Psoas muscle (tissue), 7 donors: ENCODE measurements at regions not wholly inside any gene's neighbourhood (a gene's known extent, or its start where the extent isn't known, plus 50 kb on each side); places are given as distances from the start of the nearest gene placed in this dataset.

Experiments
- ATAC-seq, 4 donors: fragments of 200-7000 bp; cut with Tn5 transposase; one replicate each; pipeline ENCODE4 v1.9.1; 2020; ENCODE audit warnings: moderate library complexity in 3 of 4, mild to moderate bottlenecking in 2 of 4
- DNase-seq, 2 donors: peaks; one replicate each; pipeline ENCODE4 v3.0.0-alpha.2; 2020
- H3K27ac ChIP-seq: fragments of 200-600 bp; one replicate; pipeline ENCODE4 v1.8.0; 2022
- H3K27me3 ChIP-seq, 3 donors: fragments of 200-600 bp in 1 of 3; one replicate each; pipeline versions ENCODE4 v1.6.1 to v1.8.0; 2013 to 2022; ENCODE audit warnings: low read length in 2 of 3, mild to moderate bottlenecking in 2 of 3, moderate library complexity in 1 of 3; ENCODE audit not compliant: insufficient read depth in 3 of 3
- H3K36me3 ChIP-seq, 2 donors: fragments of 200-600 bp in 1 of 2; one replicate each; pipeline versions ENCODE4 v1.6.1 to v1.8.0; 2013 to 2022; ENCODE audit warnings: low read depth in 1 of 2, mild to moderate bottlenecking in 1 of 2, moderate library complexity in 1 of 2; ENCODE audit not compliant: insufficient read depth in 1 of 2
- H3K4me1 ChIP-seq: fragments of 200-600 bp; one replicate; pipeline ENCODE4 v1.8.0; 2022
- H3K4me3 ChIP-seq: fragments of 200-600 bp; one replicate; pipeline ENCODE4 v1.8.0; 2022; ENCODE audit warnings: mild to moderate bottlenecking
- H3K9me3 ChIP-seq: fragments of 200-600 bp; one replicate; pipeline ENCODE4 v1.8.0; 2022
- WGBS, 3 donors: extraction: QIAGEN DNeasy Blood & Tissue Kit; methylation state at CpG; one replicate each; pipeline versions ENCODE4 v1.1.6 to v1.1.7; 2013; 5-methylcytosine and 5-hydroxymethylcytosine counted together
- intact Hi-C, 2 donors: fragments of 100-400 bp; cut with DNase I; formaldehyde crosslinking; loops; one replicate each; pipeline versions ENCODE4 v1.11.0 to v1.14.2; 2022
- TF ChIP-seq, protein P1 (sequence below): fragments of 200-600 bp; IDR thresholded peaks from one replicate; pipeline ENCODE4 v1.8.0; 2022; ENCODE audit warnings: antibody characterized with exemption
- donor health status: healthy with polysubstance abuse.
- donor health status: DM: no; HTN: no; CAD: no; lungs with moderate emphysema.
- donor health status: Bipolar disorder and iron deficiency.
- donor health status: healthy.
- donor health status: DM: yes; HTN: yes; CAD: no.
- donor health status: DM: no; HTN: no; CAD: no.
- donor health status: DM: yes; HTN: yes; CAD: no.

DNA sequence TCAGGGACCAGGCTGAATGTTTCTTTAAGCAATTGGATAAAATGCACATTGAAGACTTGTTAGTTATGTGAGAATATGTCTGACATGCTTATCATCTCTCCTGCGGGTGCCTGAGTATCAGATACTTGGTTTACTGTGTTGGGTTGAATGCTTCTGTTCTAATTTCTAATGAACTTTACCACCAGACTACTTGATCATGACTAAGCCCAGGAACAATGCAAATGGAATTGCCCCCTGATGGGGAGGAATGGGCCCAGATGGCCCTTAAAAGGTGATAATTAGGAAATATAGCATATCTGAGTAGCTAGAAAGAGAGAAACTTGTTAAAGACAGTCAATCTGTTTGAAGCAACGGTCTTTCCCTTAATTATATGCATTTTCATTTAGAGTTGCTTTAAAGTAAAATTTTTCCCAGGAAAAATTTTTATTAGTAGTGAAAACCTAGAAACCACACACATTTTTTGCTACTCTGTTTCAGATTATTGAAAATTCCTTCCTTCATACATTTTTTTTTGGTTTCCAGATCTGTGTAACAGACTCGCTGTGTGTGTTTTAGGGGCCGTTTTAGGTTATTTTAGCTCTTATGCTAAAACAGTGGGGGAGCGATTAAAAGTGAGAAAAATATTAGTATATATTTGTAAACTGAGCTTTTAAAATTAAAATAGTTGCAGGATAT, 186.6 kb downstream of the TM9SF2 start:
- H3K27me3 ChIP-seq, result no peaks in the 10 kb centered on the region
- 90 to 92% (median 90%) methylated on average over 5 of the region's 5 CpGs for WGBS, 3 donors
- no peak for DNase-seq
- H3K27ac ChIP-seq, result no peak overlapping the region
- ATAC-seq, result no peak
- TF ChIP-seq, protein P1, sequence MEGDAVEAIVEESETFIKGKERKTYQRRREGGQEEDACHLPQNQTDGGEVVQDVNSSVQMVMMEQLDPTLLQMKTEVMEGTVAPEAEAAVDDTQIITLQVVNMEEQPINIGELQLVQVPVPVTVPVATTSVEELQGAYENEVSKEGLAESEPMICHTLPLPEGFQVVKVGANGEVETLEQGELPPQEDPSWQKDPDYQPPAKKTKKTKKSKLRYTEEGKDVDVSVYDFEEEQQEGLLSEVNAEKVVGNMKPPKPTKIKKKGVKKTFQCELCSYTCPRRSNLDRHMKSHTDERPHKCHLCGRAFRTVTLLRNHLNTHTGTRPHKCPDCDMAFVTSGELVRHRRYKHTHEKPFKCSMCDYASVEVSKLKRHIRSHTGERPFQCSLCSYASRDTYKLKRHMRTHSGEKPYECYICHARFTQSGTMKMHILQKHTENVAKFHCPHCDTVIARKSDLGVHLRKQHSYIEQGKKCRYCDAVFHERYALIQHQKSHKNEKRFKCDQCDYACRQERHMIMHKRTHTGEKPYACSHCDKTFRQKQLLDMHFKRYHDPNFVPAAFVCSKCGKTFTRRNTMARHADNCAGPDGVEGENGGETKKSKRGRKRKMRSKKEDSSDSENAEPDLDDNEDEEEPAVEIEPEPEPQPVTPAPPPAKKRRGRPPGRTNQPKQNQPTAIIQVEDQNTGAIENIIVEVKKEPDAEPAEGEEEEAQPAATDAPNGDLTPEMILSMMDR, result no peak
- no peak overlapping the region for H3K4me3 ChIP-seq
- intact Hi-C loops, result no loop called here
- H3K36me3 ChIP-seq, result peaks cover 0 to 2% of the 10 kb centered on the region in 2 donors
- no peaks in the 10 kb centered on the region for H3K9me3 ChIP-seq
- peaks cover 4% of the 10 kb centered on the region for H3K4me1 ChIP-seq

DNA sequence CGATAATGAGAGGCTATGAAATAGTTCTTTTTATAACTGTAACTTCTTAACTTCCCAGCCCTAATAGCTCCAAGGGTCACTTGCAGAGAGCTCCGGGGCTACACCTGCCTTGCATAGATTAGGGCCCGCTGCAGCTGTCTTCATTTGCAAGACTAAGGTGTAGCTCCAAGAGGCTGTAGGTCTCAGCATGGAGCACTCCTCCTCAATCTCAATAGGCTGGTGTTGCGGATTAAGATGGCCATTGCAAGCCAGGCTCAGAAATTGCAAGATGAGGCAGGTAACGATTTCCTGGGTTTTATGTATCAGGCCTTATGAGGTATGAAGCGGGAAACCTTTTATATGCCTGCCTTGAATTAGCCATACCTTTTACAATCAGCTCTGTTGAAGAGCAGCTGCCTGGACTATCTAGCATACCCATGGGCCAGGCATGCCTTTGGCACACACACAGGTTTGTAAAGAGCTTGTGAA, 185.7 kb downstream of the TM9SF2 start:
- ATAC-seq, result no peak
- H3K4me1 ChIP-seq, result peaks cover 4% of the 10 kb centered on the region

GRCh38 chr13:99686157-99686572, 184.9 kb downstream of the TM9SF2 start:
- H3K9me3 ChIP-seq, result no peaks in the 10 kb centered on the region
- no peak overlapping the region for H3K4me3 ChIP-seq
- TF ChIP-seq, protein P1, result no peak
- ATAC-seq (peak in 3 of 4 donors; percentile 54 to 61 (median 60)), DNase-seq (no peak)
- H3K36me3 ChIP-seq, result peaks cover 0 to 2% of the 10 kb centered on the region in 2 donors
- no peak overlapping the region for H3K27ac ChIP-seq
- intact Hi-C loops, result no loop called here
- H3K27me3 ChIP-seq, result no peaks in the 10 kb centered on the region
- WGBS, 3 donors, result 35 to 45% (median 35%) methylated on average over 5 of the region's 5 CpGs
- H3K4me1 ChIP-seq, result peaks cover 4% of the 10 kb centered on the region

More for the DNA sequence above, 185.7 kb downstream of the TM9SF2 start:
- H3K36me3 ChIP-seq, result peaks cover 0 to 2% of the 10 kb centered on the region in 2 donors
- H3K9me3 ChIP-seq, result no peaks in the 10 kb centered on the region
- DNase-seq, result no peak
- no peak overlapping the region for H3K4me3 ChIP-seq
- TF ChIP-seq, protein P1, result no peak
- no peak overlapping the region for H3K27ac ChIP-seq
- 57 to 70% (median 69%) methylated on average over 6 of the region's 6 CpGs for WGBS, 3 donors
- intact Hi-C loops, result no loop called here
- H3K27me3 ChIP-seq, result no peaks in the 10 kb centered on the region

- Histone ChIP-seq H3K36me3 (no peaks in the 10 kb centered on the region), H3K9me3 (no peaks in the 10 kb centered on the region), H3K27ac (no peak overlapping the region), H3K27me3 (no peaks in the 10 kb centered on the region), H3K4me3 (no peak overlapping the region), H3K4me1 (peaks cover 17% of the 10 kb centered on the region)
- DNase-seq (no peak), ATAC-seq (no peak)
- TF ChIP-seq, protein P1, result no peak
- 71 to 83% (median 73%) methylated on average over 7 of the region's 7 CpGs for WGBS, 3 donors
- intact Hi-C loops, result no loop called here
Observed at GRCh38 chr13:99681695-99682094, 180.4 kb downstream of the TM9SF2 start.
